BLaER1 (cell line): ENCODE measurements at regions not wholly inside any gene's neighbourhood (a gene's known extent, or its start where the extent isn't known, plus 50 kb on each side); places are given as distances from the start of the nearest gene placed in this dataset.

ENCODE experiments used
- H3K27ac ChIP-seq: shearing (Covaris generic); formaldehyde crosslinking; 2 replicates; pipeline ENCODE4 v1.8.1; 2022
- H3K27me3 ChIP-seq: shearing (Covaris generic); formaldehyde crosslinking; 2 replicates; pipeline ENCODE4 v1.8.1; 2022
- H3K36me3 ChIP-seq: shearing (Covaris generic); formaldehyde crosslinking; 2 replicates; pipeline ENCODE4 v1.8.1; 2022
- H3K4me1 ChIP-seq: shearing (Covaris generic); formaldehyde crosslinking; 2 replicates; pipeline ENCODE4 v1.8.1; 2022
- H3K4me2 ChIP-seq: shearing (Covaris generic); formaldehyde crosslinking; 2 replicates; pipeline ENCODE4 v1.8.1; 2022
- H3K4me3 ChIP-seq: shearing (Covaris generic); formaldehyde crosslinking; 2 replicates; pipeline ENCODE4 v1.8.1; 2022
- H3K9ac ChIP-seq: shearing (Covaris generic); formaldehyde crosslinking; 2 replicates; pipeline ENCODE4 v1.8.1; 2022
- H3K9me3 ChIP-seq: shearing (Covaris generic); formaldehyde crosslinking; 2 replicates; pipeline ENCODE4 v1.8.1; 2022
- H4K20me1 ChIP-seq: shearing (Covaris generic); formaldehyde crosslinking; 2 replicates; pipeline ENCODE4 v1.8.1; 2022
- Cebpa-rat ChIP-seq: shearing (Covaris generic); IDR thresholded peaks from 2 replicates; pipeline ENCODE4 v1.8.1; 2022

GRCh38 chr5:144013816-144014215, 156.6 kb downstream of the YIPF5 start:
- Histone ChIP-seq H3K9me3 (peaks cover 28% of the 10 kb centered on the region), H3K9ac (no peak overlapping the region), H3K27ac (no peak overlapping the region), H3K4me3 (no peak overlapping the region), H3K27me3 (no peaks in the 10 kb centered on the region), H3K4me2 (no peak overlapping the region), H3K4me1 (peaks cover 10% of the 10 kb centered on the region; the same call in 1 of the 2 replicates), H4K20me1 (no peaks in the 10 kb centered on the region), H3K36me3 (no peaks in the 10 kb centered on the region)
- TF ChIP-seq Cebpa-rat, result no peak

GRCh38 chr5:144015961-144016360, 154.5 kb downstream of the YIPF5 start:
- TF ChIP-seq Cebpa-rat, result no peak
- H4K20me1 ChIP-seq, result no peaks in the 10 kb centered on the region
- peaks cover 25% of the 10 kb centered on the region for H3K9me3 ChIP-seq
- H3K4me2 ChIP-seq, result no peak overlapping the region
- no peak overlapping the region for H3K9ac ChIP-seq
- H3K36me3 ChIP-seq, result no peaks in the 10 kb centered on the region
- peaks cover 10% of the 10 kb centered on the region; the same call in 1 of the 2 replicates for H3K4me1 ChIP-seq
- no peaks in the 10 kb centered on the region for H3K27me3 ChIP-seq
- H3K27ac ChIP-seq, result no peak overlapping the region
- no peak overlapping the region for H3K4me3 ChIP-seq

- Histone ChIP-seq H3K9me3 (peaks cover 26% of the 10 kb centered on the region), H3K4me1 (peaks cover 10% of the 10 kb centered on the region; the same call in 1 of the 2 replicates), H4K20me1 (no peaks in the 10 kb centered on the region), H3K4me2 (no peak overlapping the region), H3K4me3 (no peak overlapping the region), H3K9ac (no peak overlapping the region), H3K27ac (no peak overlapping the region), H3K36me3 (no peaks in the 10 kb centered on the region), H3K27me3 (no peaks in the 10 kb centered on the region)
- no peak for TF ChIP-seq Cebpa-rat
These were observed 153.3 kb downstream of the YIPF5 start for GRCh38 chr5:144017119-144017518.

- H3K36me3 ChIP-seq, result no peaks in the 10 kb centered on the region
- no peaks in the 10 kb centered on the region for H4K20me1 ChIP-seq
- H3K27me3 ChIP-seq, result no peaks in the 10 kb centered on the region
- peaks cover 29% of the 10 kb centered on the region for H3K9me3 ChIP-seq
- H3K9ac ChIP-seq, result no peak overlapping the region
- H3K4me3 ChIP-seq, result no peak overlapping the region
- H3K4me1 ChIP-seq, result peaks cover 10% of the 10 kb centered on the region; the same call in 1 of the 2 replicates
- no peak overlapping the region for H3K27ac ChIP-seq
- TF ChIP-seq Cebpa-rat, result no peak
- no peak overlapping the region for H3K4me2 ChIP-seq
These were observed 152.8 kb downstream of the YIPF5 start for GRCh38 chr5:144017631-144018030.

GRCh38 chr5:144024090-144024489, 146.4 kb downstream of the YIPF5 start:
- Histone ChIP-seq H3K27me3 (no peaks in the 10 kb centered on the region), H3K9ac (no peak overlapping the region), H3K4me3 (no peak overlapping the region), H3K27ac (no peak overlapping the region), H4K20me1 (no peaks in the 10 kb centered on the region), H3K4me1 (no peaks in the 10 kb centered on the region), H3K4me2 (no peak overlapping the region), H3K9me3 (peaks cover 24% of the 10 kb centered on the region), H3K36me3 (no peaks in the 10 kb centered on the region)
- no peak for TF ChIP-seq Cebpa-rat

- H3K27ac ChIP-seq, result no peak overlapping the region
These were observed 145.9 kb downstream of the YIPF5 start for GRCh38 chr5:144024545-144024944.

GRCh38 chr5:144026286-144026685, 144.2 kb downstream of the YIPF5 start:
- H3K27me3 ChIP-seq, result no peaks in the 10 kb centered on the region
- no peak overlapping the region for H3K4me2 ChIP-seq
- H3K4me1 ChIP-seq, result no peaks in the 10 kb centered on the region
- no peak for TF ChIP-seq Cebpa-rat
- H4K20me1 ChIP-seq, result no peaks in the 10 kb centered on the region
- H3K9me3 ChIP-seq, result peaks cover 11% of the 10 kb centered on the region
- H3K9ac ChIP-seq, result no peak overlapping the region
- no peak overlapping the region for H3K27ac ChIP-seq
- no peak overlapping the region for H3K4me3 ChIP-seq
- H3K36me3 ChIP-seq, result no peaks in the 10 kb centered on the region

More at GRCh38 chr5:144024545-144024944, 145.9 kb downstream of the YIPF5 start:
- Histone ChIP-seq H3K4me1 (no peaks in the 10 kb centered on the region), H3K27me3 (no peaks in the 10 kb centered on the region), H4K20me1 (no peaks in the 10 kb centered on the region), H3K36me3 (no peaks in the 10 kb centered on the region), H3K4me2 (no peak overlapping the region), H3K4me3 (no peak overlapping the region), H3K9ac (no peak overlapping the region), H3K9me3 (peaks cover 24% of the 10 kb centered on the region)
- no peak for TF ChIP-seq Cebpa-rat

GRCh38 chr5:144028058-144028457, 142.4 kb downstream of the YIPF5 start:
- Histone ChIP-seq H3K9me3 (no peaks in the 10 kb centered on the region), H3K36me3 (no peaks in the 10 kb centered on the region), H3K9ac (no peak overlapping the region), H3K27ac (no peak overlapping the region), H3K4me1 (no peaks in the 10 kb centered on the region), H3K27me3 (no peaks in the 10 kb centered on the region), H4K20me1 (no peaks in the 10 kb centered on the region), H3K4me3 (no peak overlapping the region), H3K4me2 (no peak overlapping the region)
- TF ChIP-seq Cebpa-rat, result no peak

GRCh38 chr5:144028636-144029035, 141.8 kb downstream of the YIPF5 start:
- TF ChIP-seq Cebpa-rat, result no peak
- Histone ChIP-seq H3K36me3 (no peaks in the 10 kb centered on the region), H3K4me2 (no peak overlapping the region), H3K4me3 (no peak overlapping the region), H3K4me1 (no peaks in the 10 kb centered on the region), H3K9me3 (no peaks in the 10 kb centered on the region), H3K9ac (no peak overlapping the region), H3K27me3 (no peaks in the 10 kb centered on the region), H3K27ac (no peak overlapping the region), H4K20me1 (no peaks in the 10 kb centered on the region)

- TF ChIP-seq Cebpa-rat, result no peak
- Histone ChIP-seq H3K36me3 (no peaks in the 10 kb centered on the region), H4K20me1 (no peaks in the 10 kb centered on the region), H3K27me3 (no peaks in the 10 kb centered on the region), H3K27ac (no peak overlapping the region), H3K4me3 (no peak overlapping the region), H3K4me2 (no peak overlapping the region), H3K9ac (no peak overlapping the region), H3K9me3 (no peaks in the 10 kb centered on the region), H3K4me1 (no peaks in the 10 kb centered on the region)
These were observed 139.6 kb downstream of the YIPF5 start for GRCh38 chr5:144030904-144031303.

- H3K27me3 ChIP-seq, result no peaks in the 10 kb centered on the region
- H3K4me2 ChIP-seq, result no peak overlapping the region
- H3K4me3 ChIP-seq, result no peak overlapping the region
- H3K4me1 ChIP-seq, result no peaks in the 10 kb centered on the region
- no peaks in the 10 kb centered on the region for H4K20me1 ChIP-seq
- no peaks in the 10 kb centered on the region for H3K36me3 ChIP-seq
- no peak overlapping the region for H3K9ac ChIP-seq
- H3K9me3 ChIP-seq, result no peaks in the 10 kb centered on the region
- TF ChIP-seq Cebpa-rat, result no peak
- no peak overlapping the region for H3K27ac ChIP-seq
These were observed 138.1 kb downstream of the YIPF5 start for GRCh38 chr5:144032375-144032774.
